ENCODE measurements at regions not wholly inside any gene's neighbourhood (a gene's known extent, or its start where the extent isn't known, plus 50 kb on each side); places are given as distances from the start of the nearest gene placed in this dataset.

DNA sequence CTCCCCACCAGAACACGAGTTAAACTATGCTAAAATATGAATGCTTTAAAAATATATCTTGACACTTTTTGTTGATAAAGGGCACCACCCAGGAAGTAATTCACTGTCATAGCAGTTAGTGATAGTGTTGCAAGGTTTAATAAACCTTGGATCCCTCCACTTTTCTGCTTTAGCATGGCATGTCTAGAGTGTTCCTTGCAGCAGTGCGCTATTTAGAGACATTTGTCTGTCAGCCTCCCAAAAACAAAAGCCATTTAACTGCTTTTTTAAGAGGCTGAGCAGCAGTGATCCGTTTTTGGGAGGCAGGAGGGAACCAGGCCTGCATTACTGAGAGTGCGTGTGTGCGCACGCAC is 69.6 kb upstream of the RAB11FIP2 start:
- ChIA-PET POLR2A (no interaction called here), CTCF (no interaction called here)
- DNase-seq = no peak
- no peak overlapping the region for H3K27ac Mint-ChIP-seq
- no peaks in the 10 kb centered on the region for H3K36me3 Mint-ChIP-seq (ENCODE audit: low read depth)
- ATAC-seq = no peak
- H3K9me3 Mint-ChIP-seq (ENCODE audit: insufficient read depth) = peaks cover 3% of the 10 kb centered on the region
- no peak overlapping the region for H3K4me3 Mint-ChIP-seq
- H3K27me3 Mint-ChIP-seq (ENCODE audit: low read depth) = peaks cover 18% of the 10 kb centered on the region
- H3K4me1 Mint-ChIP-seq (ENCODE audit: low read depth) = peaks cover 34% of the 10 kb centered on the region

- Mint-ChIP-seq H3K4me1 (ENCODE audit: low read depth) (peaks cover 38% of the 10 kb centered on the region), H3K4me3 (no peak overlapping the region), H3K9me3 (ENCODE audit: insufficient read depth) (peaks cover 3% of the 10 kb centered on the region), H3K27ac (no peak overlapping the region), H3K36me3 (ENCODE audit: low read depth) (no peaks in the 10 kb centered on the region), H3K27me3 (ENCODE audit: low read depth) (peaks cover 14% of the 10 kb centered on the region)
- no peak for DNase-seq
- ChIA-PET CTCF (interaction anchor here (0.6 kb wide), 1 partner anchor 16 kb away, joined by 3 read pairs; no protein-coding TSS in a partner anchor), POLR2A (no interaction called here)
- ATAC-seq = no peak
Observed at GRCh38 chr10:118115701-118116100, 69.0 kb upstream of the RAB11FIP2 start.

- ATAC-seq (no peak), DNase-seq (no peak)
- H3K27me3 Mint-ChIP-seq (ENCODE audit: low read depth) = peaks cover 7% of the 10 kb centered on the region
- no peaks in the 10 kb centered on the region for H3K36me3 Mint-ChIP-seq (ENCODE audit: low read depth)
- H3K4me3 Mint-ChIP-seq = no peak overlapping the region
- H3K9me3 Mint-ChIP-seq (ENCODE audit: insufficient read depth) = peaks cover 3% of the 10 kb centered on the region
- POLR2A ChIA-PET = no interaction called here
- peaks cover 43% of the 10 kb centered on the region for H3K4me1 Mint-ChIP-seq (ENCODE audit: low read depth)
- CTCF ChIA-PET = interaction anchor here (0.6 kb wide), 1 partner anchor 17 kb away, joined by 3 read pairs; no protein-coding TSS in a partner anchor
- H3K27ac Mint-ChIP-seq = no peak overlapping the region
Observed at GRCh38 chr10:118114992-118115391, 68.3 kb upstream of the RAB11FIP2 start.

DNA sequence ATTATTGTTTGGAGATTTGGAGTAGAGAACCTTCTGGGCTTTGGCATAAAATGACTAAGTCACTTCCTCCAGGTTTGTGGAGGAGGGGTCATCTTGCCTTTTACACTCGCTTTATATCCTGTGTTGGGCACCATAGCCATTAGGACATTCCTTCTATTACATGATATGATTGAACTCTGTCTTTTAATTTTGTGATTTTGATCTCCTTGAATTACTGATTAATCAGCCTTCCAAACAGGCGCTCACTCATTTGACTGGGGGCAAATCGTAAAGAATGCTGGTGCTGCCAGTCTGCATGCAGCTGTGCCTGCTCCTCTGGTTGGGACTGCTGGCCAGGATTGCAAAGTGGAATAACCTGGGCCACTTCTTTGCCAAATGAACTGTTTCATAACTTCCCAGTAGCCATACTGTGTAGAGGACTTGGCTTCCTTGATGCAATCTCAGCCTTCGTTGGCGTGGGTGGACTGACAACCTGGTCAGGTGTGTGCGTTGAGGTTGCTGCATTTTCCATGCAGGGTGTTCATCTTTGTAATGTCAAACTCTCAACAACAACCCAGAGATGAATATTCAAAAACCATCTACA is 65.9 kb upstream of the RAB11FIP2 start:
- H3K4me3 Mint-ChIP-seq = no peak overlapping the region
- H3K4me1 Mint-ChIP-seq (ENCODE audit: low read depth) = peaks cover 45% of the 10 kb centered on the region
- H3K36me3 Mint-ChIP-seq (ENCODE audit: low read depth) = no peaks in the 10 kb centered on the region
- DNase-seq (no peak), ATAC-seq (no peak)
- CTCF ChIA-PET = no interaction called here
- POLR2A ChIA-PET = no interaction called here
- H3K9me3 Mint-ChIP-seq (ENCODE audit: insufficient read depth) = peaks cover 3% of the 10 kb centered on the region
- no peaks in the 10 kb centered on the region for H3K27me3 Mint-ChIP-seq (ENCODE audit: low read depth)
- H3K27ac Mint-ChIP-seq = no peak overlapping the region

DNA sequence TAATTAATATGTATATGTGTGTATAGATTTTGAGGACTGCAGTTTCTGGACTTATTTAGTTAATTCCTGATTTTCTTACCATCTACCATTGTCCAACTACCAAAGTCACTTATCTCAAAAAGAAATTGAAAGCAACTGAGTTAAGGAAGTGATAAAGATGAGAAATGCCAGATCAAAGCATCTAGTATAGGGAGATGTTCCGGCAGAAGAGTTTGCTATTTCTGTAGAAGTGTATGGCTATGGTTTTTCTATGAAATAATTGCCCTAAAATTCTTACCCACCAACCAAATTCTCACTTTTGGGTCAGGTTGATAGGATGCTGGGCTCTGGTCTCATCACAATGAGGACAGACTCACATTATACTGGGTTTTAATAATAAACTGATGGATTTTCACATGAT is 64.0 kb upstream of the RAB11FIP2 start:
- CTCF ChIA-PET = no interaction called here
- peak overlapping the region; percentile 30 for H3K4me3 Mint-ChIP-seq

GRCh38 chr10:118108194-118109026 is 61.7 kb upstream of the RAB11FIP2 start:
- peaks cover 10% of the 10 kb centered on the region for H3K27me3 Mint-ChIP-seq (ENCODE audit: low read depth)
- H3K36me3 Mint-ChIP-seq (ENCODE audit: low read depth) = no peaks in the 10 kb centered on the region
- ChIA-PET CTCF (no interaction called here), POLR2A (no interaction called here)
- no peak overlapping the region for H3K4me3 Mint-ChIP-seq
- DNase-seq (no peak), ATAC-seq (no peak)
- H3K27ac Mint-ChIP-seq = no peak overlapping the region
- peaks cover 3% of the 10 kb centered on the region for H3K9me3 Mint-ChIP-seq (ENCODE audit: insufficient read depth)
- H3K4me1 Mint-ChIP-seq (ENCODE audit: low read depth) = peaks cover 33% of the 10 kb centered on the region

More for the DNA sequence above, 64.0 kb upstream of the RAB11FIP2 start:
- Mint-ChIP-seq H3K4me1 (ENCODE audit: low read depth) (peaks cover 53% of the 10 kb centered on the region), H3K36me3 (ENCODE audit: low read depth) (no peaks in the 10 kb centered on the region), H3K27ac (peak overlapping the region; percentile 71), H3K9me3 (ENCODE audit: insufficient read depth) (peaks cover 5% of the 10 kb centered on the region), H3K27me3 (ENCODE audit: low read depth) (peaks cover under 1% of the 10 kb centered on the region)
- ATAC-seq (peak; percentile 81), DNase-seq (no peak)
- POLR2A ChIA-PET = no interaction called here

- CTCF ChIA-PET = no interaction called here
- no peak for DNase-seq
- POLR2A ChIA-PET = no interaction called here
- H3K4me1 Mint-ChIP-seq (ENCODE audit: low read depth) = peaks cover 30% of the 10 kb centered on the region
- H3K27me3 Mint-ChIP-seq (ENCODE audit: low read depth) = peaks cover 16% of the 10 kb centered on the region
- ATAC-seq = no peak
- no peak overlapping the region for H3K4me3 Mint-ChIP-seq
- H3K36me3 Mint-ChIP-seq (ENCODE audit: low read depth) = no peaks in the 10 kb centered on the region
- no peak overlapping the region for H3K27ac Mint-ChIP-seq
- peaks cover 3% of the 10 kb centered on the region for H3K9me3 Mint-ChIP-seq (ENCODE audit: insufficient read depth)
Observed at GRCh38 chr10:118107541-118107940, 60.8 kb upstream of the RAB11FIP2 start.

GRCh38 chr10:118107040-118107439 is 60.3 kb upstream of the RAB11FIP2 start:
- peaks cover 25% of the 10 kb centered on the region for H3K4me1 Mint-ChIP-seq (ENCODE audit: low read depth)
- H3K36me3 Mint-ChIP-seq (ENCODE audit: low read depth) = no peaks in the 10 kb centered on the region
- ChIA-PET CTCF (no interaction called here), POLR2A (no interaction called here)
- H3K4me3 Mint-ChIP-seq = no peak overlapping the region
- peaks cover 19% of the 10 kb centered on the region for H3K27me3 Mint-ChIP-seq (ENCODE audit: low read depth)
- H3K9me3 Mint-ChIP-seq (ENCODE audit: insufficient read depth) = peaks cover 3% of the 10 kb centered on the region
- no peak for DNase-seq
- no peak overlapping the region for H3K27ac Mint-ChIP-seq
- ATAC-seq = no peak

DNA sequence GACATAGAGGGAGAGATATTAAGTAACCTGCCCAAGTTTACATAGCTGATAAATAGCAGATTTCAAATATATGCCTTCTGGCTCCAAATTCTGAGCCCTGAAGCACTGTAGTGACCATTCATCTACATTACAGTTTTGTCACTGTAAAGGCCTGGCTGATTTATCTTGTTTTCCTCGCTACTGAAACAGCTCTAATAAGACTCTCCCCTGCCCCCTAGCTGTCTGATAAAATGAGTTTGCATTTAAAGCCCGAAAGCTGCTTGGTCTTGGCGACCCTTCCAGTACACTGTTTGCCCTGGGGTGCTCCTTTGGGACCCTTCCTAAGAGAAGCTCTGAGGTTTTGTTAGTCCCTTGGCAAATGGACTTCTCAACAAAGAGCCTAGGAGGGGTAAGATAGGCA is 59.7 kb upstream of the RAB11FIP2 start:
- DNase-seq (no peak), ATAC-seq (no peak)
- no peak overlapping the region for H3K27ac Mint-ChIP-seq
- H3K27me3 Mint-ChIP-seq (ENCODE audit: low read depth) = peaks cover 21% of the 10 kb centered on the region
- no peak overlapping the region for H3K4me3 Mint-ChIP-seq
- peaks cover 20% of the 10 kb centered on the region for H3K4me1 Mint-ChIP-seq (ENCODE audit: low read depth)
- POLR2A ChIA-PET = no interaction called here
- H3K36me3 Mint-ChIP-seq (ENCODE audit: low read depth) = no peaks in the 10 kb centered on the region
- CTCF ChIA-PET = no interaction called here
- H3K9me3 Mint-ChIP-seq (ENCODE audit: insufficient read depth) = peaks cover 3% of the 10 kb centered on the region

GRCh38 chr10:118102121-118102520 is 55.4 kb upstream of the RAB11FIP2 start:
- Mint-ChIP-seq H3K9me3 (ENCODE audit: insufficient read depth) (no peaks in the 10 kb centered on the region), H3K27ac (no peak overlapping the region)
- POLR2A ChIA-PET = no interaction called here

DNA sequence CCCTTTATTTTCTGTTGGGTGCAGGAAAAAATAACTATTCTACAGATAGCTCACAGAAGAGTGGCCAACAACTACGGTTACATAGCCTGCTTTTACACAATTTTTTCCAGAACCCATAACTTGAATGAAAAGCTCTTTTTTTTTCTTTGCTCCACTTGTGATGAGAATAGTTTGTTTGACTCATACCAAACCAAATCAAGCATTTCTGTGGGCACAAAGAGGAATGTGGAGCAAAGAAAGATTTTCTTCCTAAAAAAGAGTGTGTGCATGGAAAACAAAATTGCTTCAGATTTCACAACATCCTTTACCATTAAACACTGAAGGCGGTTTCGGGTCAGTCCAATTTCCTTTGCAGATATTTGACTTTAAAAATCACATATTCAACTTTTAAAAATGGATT is 54.8 kb upstream of the RAB11FIP2 start:
- POLR2A ChIA-PET = no interaction called here
- ATAC-seq = no peak
- DNase-seq = no peak
- no peak overlapping the region for H3K27ac Mint-ChIP-seq
- no peaks in the 10 kb centered on the region for H3K4me1 Mint-ChIP-seq (ENCODE audit: low read depth)
- H3K4me3 Mint-ChIP-seq = no peak overlapping the region
- no peaks in the 10 kb centered on the region for H3K36me3 Mint-ChIP-seq (ENCODE audit: low read depth)
- peaks cover 23% of the 10 kb centered on the region for H3K27me3 Mint-ChIP-seq (ENCODE audit: low read depth)
- CTCF ChIA-PET = no interaction called here
- no peaks in the 10 kb centered on the region for H3K9me3 Mint-ChIP-seq (ENCODE audit: insufficient read depth)

More at GRCh38 chr10:118102121-118102520, 55.4 kb upstream of the RAB11FIP2 start:
- H3K36me3 Mint-ChIP-seq (ENCODE audit: low read depth) = no peaks in the 10 kb centered on the region
- H3K4me3 Mint-ChIP-seq = no peak overlapping the region
- ATAC-seq (no peak), DNase-seq (no peak)
- peaks cover 3% of the 10 kb centered on the region for H3K4me1 Mint-ChIP-seq (ENCODE audit: low read depth)
- H3K27me3 Mint-ChIP-seq (ENCODE audit: low read depth) = peaks cover 21% of the 10 kb centered on the region
- CTCF ChIA-PET = no interaction called here
